ENCODE measurements at regions not wholly inside any gene's neighbourhood (a gene's known extent, or its start where the extent isn't known, plus 50 kb on each side); places are given as distances from the start of the nearest gene placed in this dataset.

GRCh38 chr10:78281627-78282026 lies 248.0 kb downstream of the RPS24 start:
- Mint-ChIP-seq H3K4me1 (peaks cover 0 to 2% (median 0%) of the 10 kb centered on the region in 4 donors), H3K27me3 (peaks cover 0 to 11% (median 3%) of the 10 kb centered on the region in 5 donors), H3K9me3 (no peaks in the 10 kb centered on the region), H3K36me3 (no peaks in the 10 kb centered on the region), H3K4me3 (no peak overlapping the region), H3K27ac (peak overlapping the region in 1 of 10 donors; percentile 19)
- DNase-seq = peak in 1 of 10 donors; percentile 44
- POLR2A ChIA-PET = no interaction called here
- no peak for ATAC-seq

- Mint-ChIP-seq H3K4me3 (no peak overlapping the region), H3K9me3 (no peaks in the 10 kb centered on the region), H3K27me3 (peaks cover 0 to 11% (median 1%) of the 10 kb centered on the region in 5 donors), H3K27ac (no peak overlapping the region), H3K4me1 (no peaks in the 10 kb centered on the region), H3K36me3 (no peaks in the 10 kb centered on the region)
- ATAC-seq (no peak), DNase-seq (peak in 1 of 10 donors; percentile 54)
- POLR2A ChIA-PET = no interaction called here
Measured at GRCh38 chr10:78283069-78283682, 249.5 kb downstream of the RPS24 start.

GRCh38 chr10:78284381-78284780 lies 250.7 kb downstream of the RPS24 start:
- Mint-ChIP-seq H3K4me1 (no peaks in the 10 kb centered on the region), H3K27ac (no peak overlapping the region), H3K36me3 (no peaks in the 10 kb centered on the region), H3K9me3 (no peaks in the 10 kb centered on the region), H3K27me3 (peaks cover 0 to 11% (median 1%) of the 10 kb centered on the region in 5 donors), H3K4me3 (no peak overlapping the region)
- POLR2A ChIA-PET = no interaction called here
- no peak for ATAC-seq
- peak in 1 of 10 donors; percentile 6 for DNase-seq

GRCh38 chr10:78285226-78285625 lies 251.6 kb downstream of the RPS24 start:
- no peak overlapping the region for H3K27ac Mint-ChIP-seq
- no peaks in the 10 kb centered on the region for H3K9me3 Mint-ChIP-seq
- H3K36me3 Mint-ChIP-seq = no peaks in the 10 kb centered on the region
- no peaks in the 10 kb centered on the region for H3K4me1 Mint-ChIP-seq
- ATAC-seq = no peak
- POLR2A ChIA-PET = no interaction called here
- no peak for DNase-seq
- peaks cover 0 to 10% (median 1%) of the 10 kb centered on the region in 5 donors for H3K27me3 Mint-ChIP-seq
- H3K4me3 Mint-ChIP-seq = no peak overlapping the region

DNA sequence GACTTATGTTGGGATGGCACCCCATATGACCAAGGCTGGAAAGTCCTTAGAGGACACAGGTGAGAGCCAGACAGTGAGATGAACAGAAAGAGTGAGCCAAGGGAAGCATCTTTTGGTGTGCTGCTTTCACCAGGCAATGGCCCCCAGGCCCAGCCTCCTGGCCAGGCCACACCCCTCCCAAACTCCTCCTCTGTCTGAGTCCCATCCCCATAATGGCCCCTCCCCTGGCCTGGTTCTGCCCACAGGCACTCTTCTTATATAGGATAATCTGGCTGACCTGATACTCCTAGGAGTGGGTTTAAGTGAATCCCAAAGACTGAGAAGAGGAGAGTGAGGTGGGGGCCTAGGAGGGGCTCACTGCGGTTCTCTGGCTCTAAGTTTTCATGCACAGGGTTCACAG lies 252.5 kb downstream of the RPS24 start:
- DNase-seq (peak in 1 of 10 donors; percentile 35), ATAC-seq (no peak)
- POLR2A ChIA-PET = no interaction called here
- Mint-ChIP-seq H3K36me3 (no peaks in the 10 kb centered on the region), H3K9me3 (no peaks in the 10 kb centered on the region), H3K27me3 (peaks cover 0 to under 1% (median 0%) of the 10 kb centered on the region in 5 donors), H3K4me1 (no peaks in the 10 kb centered on the region), H3K4me3 (no peak overlapping the region), H3K27ac (no peak overlapping the region)

DNA sequence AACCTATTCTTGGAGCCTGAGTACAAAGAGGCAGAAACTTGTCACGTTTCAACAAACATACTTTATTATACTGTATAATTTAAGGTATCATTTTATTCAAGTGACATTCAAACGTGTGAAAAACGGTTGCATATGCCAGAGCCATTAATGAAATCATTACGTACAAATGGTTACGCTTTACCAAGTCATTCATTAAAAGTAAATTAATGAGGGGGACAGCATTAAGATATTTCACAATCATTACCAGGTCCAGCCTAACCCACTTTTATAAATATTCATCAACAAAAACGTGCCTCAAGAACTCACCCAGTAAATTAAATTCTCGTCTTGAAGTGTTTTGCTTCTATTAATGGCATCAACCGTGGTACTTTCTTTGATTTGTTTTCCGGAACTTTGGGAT lies 253.0 kb downstream of the RPS24 start:
- no peaks in the 10 kb centered on the region for H3K4me1 Mint-ChIP-seq
- DNase-seq (no peak), ATAC-seq (no peak)
- H3K9me3 Mint-ChIP-seq = no peaks in the 10 kb centered on the region
- no peak overlapping the region for H3K4me3 Mint-ChIP-seq
- POLR2A ChIA-PET = no interaction called here
- H3K27ac Mint-ChIP-seq = no peak overlapping the region
- H3K36me3 Mint-ChIP-seq = no peaks in the 10 kb centered on the region
- no peaks in the 10 kb centered on the region for H3K27me3 Mint-ChIP-seq

DNA sequence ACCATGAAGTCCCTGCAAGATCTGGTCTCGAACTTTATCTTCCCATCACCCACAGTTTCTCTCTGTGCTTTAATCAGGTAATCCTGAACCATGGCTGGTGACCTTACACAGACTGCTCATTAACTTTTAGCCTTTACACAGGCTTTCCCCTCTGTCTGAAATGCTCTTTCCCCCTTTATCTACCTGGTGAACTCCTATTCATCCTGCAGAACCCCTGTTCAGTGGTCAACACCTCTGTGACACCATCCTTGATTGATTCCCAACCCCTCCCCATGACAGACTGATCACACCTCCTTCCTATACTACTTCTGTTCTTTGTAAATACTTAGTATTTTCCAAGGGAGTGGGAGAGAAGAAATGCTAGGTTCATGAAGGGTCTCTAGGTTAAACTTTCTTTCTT lies 254.0 kb downstream of the RPS24 start:
- ATAC-seq (no peak), DNase-seq (no peak)
- Mint-ChIP-seq H3K27ac (no peak overlapping the region), H3K27me3 (no peaks in the 10 kb centered on the region), H3K4me1 (peaks cover 0 to 3% (median 0%) of the 10 kb centered on the region in 4 donors), H3K4me3 (no peak overlapping the region), H3K9me3 (no peaks in the 10 kb centered on the region), H3K36me3 (no peaks in the 10 kb centered on the region)
- POLR2A ChIA-PET = no interaction called here

DNA sequence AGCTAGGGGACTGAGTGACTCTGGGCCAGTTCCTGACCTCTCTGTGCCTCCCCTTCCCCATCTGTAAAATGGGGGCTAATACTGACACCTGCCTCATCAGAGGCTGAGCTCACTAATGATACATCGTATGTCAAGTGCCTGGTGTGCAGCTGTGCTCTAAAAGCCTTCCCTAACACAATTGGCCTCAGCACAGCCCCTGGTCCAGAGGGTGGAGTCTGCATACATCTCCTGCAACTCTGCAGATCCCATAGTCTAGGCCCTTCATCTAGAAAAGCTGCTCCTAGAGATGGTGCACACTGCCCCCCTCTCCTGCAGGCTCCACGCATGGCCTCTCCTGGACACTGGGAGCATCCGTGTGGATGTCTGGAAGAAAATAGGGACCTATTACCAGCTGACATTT lies 255.0 kb downstream of the RPS24 start:
- H3K27me3 Mint-ChIP-seq = no peaks in the 10 kb centered on the region
- no peak for ATAC-seq
- peak in 1 of 10 donors; percentile 48 for DNase-seq
- POLR2A ChIA-PET = no interaction called here
- H3K4me3 Mint-ChIP-seq = no peak overlapping the region
- no peak overlapping the region for H3K27ac Mint-ChIP-seq
- no peaks in the 10 kb centered on the region for H3K9me3 Mint-ChIP-seq
- H3K4me1 Mint-ChIP-seq = peaks cover 0 to 5% (median 0%) of the 10 kb centered on the region in 4 donors
- H3K36me3 Mint-ChIP-seq = no peaks in the 10 kb centered on the region

GRCh38 chr10:78290131-78290750 lies 256.6 kb downstream of the RPS24 start:
- H3K9me3 Mint-ChIP-seq = no peaks in the 10 kb centered on the region
- peaks cover 0 to 5% (median 0%) of the 10 kb centered on the region in 4 donors for H3K4me1 Mint-ChIP-seq
- H3K4me3 Mint-ChIP-seq = no peak overlapping the region
- no peaks in the 10 kb centered on the region for H3K27me3 Mint-ChIP-seq
- H3K36me3 Mint-ChIP-seq = no peaks in the 10 kb centered on the region
- DNase-seq = peak in 1 of 10 donors; percentile 55
- H3K27ac Mint-ChIP-seq = peak overlapping the region in 1 of 10 donors; percentile 9
- no peak for ATAC-seq
- POLR2A ChIA-PET = no interaction called here

DNA sequence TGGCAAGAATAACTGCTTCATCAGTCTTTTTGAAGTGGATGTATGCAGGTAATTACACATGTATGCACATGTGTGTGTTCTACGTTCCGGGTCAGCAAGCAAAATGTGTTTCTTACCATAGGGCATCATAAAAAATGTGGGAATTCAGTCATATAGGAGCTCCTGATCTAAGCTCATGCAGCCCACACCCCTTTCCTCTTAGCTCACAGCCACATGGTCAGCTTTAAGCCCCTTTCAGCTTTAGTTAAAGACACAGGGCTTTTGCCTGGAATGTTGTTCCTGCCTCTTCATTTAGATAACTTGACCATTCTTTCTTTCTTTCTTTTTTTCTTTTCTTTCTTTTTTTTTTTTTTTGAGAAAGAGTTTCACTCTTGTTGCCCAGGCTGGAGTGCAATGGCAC lies 258.1 kb downstream of the RPS24 start:
- H3K4me1 Mint-ChIP-seq = peaks cover 0 to 8% (median 0%) of the 10 kb centered on the region in 4 donors
- no peaks in the 10 kb centered on the region for H3K9me3 Mint-ChIP-seq
- POLR2A ChIA-PET = no interaction called here
- H3K36me3 Mint-ChIP-seq = no peaks in the 10 kb centered on the region
- no peak overlapping the region for H3K27ac Mint-ChIP-seq
- H3K27me3 Mint-ChIP-seq = no peaks in the 10 kb centered on the region
- H3K4me3 Mint-ChIP-seq = no peak overlapping the region
- DNase-seq (peak in 1 of 10 donors; percentile 28), ATAC-seq (no peak)

DNA sequence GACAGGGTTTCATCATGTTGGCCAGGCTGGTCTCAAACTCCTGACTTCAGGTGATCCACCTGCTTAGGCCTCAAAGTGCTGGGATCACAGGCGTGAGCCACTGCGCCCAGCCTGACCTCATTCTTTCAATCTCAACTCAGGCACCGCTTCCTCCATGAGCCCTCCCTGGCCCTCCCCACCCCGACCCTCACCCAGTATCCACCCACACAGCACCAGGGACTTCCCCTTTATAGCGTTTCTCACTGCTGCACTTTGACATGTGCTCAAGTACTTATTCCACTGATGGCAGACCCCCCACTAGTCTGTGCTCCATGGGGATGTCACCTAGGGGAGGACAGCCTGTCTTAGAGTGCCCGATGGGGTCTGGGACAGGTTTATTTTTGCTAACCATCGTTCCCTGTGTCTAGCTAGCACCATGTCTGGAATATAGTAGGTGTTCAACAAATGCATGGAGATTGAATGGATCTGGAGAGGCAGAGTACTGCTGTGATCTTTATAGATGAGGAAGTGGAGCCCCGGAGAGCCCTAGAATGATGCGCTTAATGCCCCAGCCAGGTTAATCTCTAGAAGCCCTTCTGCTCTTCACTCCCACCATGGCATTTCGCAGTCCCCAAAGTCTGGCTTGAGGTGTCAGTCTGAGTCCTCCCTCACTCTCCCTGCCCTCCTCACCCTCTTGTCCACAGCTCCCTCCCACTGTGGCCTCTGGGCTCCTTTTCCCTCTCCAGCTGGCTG lies 258.8 kb downstream of the RPS24 start:
- H3K4me1 Mint-ChIP-seq = peaks cover 0 to 12% (median 0%) of the 10 kb centered on the region in 4 donors
- no peaks in the 10 kb centered on the region for H3K27me3 Mint-ChIP-seq
- POLR2A ChIA-PET = no interaction called here
- no peaks in the 10 kb centered on the region for H3K36me3 Mint-ChIP-seq
- no peak overlapping the region for H3K27ac Mint-ChIP-seq
- H3K4me3 Mint-ChIP-seq = no peak overlapping the region
- DNase-seq = peak in 1 of 10 donors; percentile 1
- ATAC-seq = no peak
- H3K9me3 Mint-ChIP-seq = no peaks in the 10 kb centered on the region

DNA sequence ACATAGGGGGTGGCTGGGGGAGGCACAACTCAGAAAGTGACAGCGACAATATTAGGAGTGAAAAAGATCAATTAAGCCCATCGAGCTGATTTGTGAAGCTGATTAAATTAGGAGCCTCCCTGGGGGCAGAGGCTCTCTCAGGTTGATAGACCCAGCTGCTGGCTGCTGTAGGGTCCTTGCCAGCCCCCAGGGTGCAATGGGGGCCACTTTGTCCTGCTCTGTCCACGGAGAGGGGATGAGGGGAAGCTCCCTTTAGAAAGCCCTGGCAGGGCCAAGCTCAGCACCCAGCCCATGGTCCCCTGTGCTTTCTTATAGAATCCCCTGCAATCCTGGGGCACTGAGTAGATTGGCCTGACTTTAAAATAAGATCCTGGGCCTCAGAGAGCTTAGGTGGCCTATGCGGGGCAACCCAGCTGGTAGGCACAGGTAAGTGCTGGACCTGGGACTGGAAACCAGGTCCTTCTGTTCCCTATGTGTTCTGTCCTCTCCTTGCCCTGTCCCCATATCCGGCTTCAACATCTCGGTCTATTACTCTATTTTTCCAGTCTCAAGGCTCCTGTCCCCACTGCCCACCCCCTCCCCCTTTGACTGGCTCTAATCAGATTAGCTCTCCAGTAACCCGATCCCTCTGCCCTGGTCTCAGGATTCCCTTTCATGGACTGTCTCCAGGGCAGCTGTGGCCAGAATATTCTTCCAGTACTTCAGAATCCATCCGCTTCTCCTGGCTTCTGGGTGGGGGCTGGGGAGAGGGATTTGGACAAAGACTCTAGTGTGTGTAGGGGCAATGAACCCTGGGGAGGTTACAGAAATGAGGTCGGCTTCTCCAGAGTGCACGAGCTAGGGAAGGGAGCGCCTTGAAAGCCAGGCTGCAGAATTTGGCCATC lies 259.6 kb downstream of the RPS24 start:
- H3K4me1 Mint-ChIP-seq = peaks cover 0 to 17% (median 0%) of the 10 kb centered on the region in 4 donors
- DNase-seq = peak in 1 of 10 donors; percentile 55
- no peak for ATAC-seq
- H3K36me3 Mint-ChIP-seq = no peaks in the 10 kb centered on the region
- H3K9me3 Mint-ChIP-seq = no peaks in the 10 kb centered on the region
- no peaks in the 10 kb centered on the region for H3K27me3 Mint-ChIP-seq
- POLR2A ChIA-PET = interaction anchor here (1.3 kb wide), 1 partner anchor 9 kb away, joined by 3 read pairs; no protein-coding TSS in a partner anchor
- no peak overlapping the region for H3K4me3 Mint-ChIP-seq
- no peak overlapping the region for H3K27ac Mint-ChIP-seq
